ENCODE measurements at regions not wholly inside any gene's neighbourhood (a gene's known extent, or its start where the extent isn't known, plus 50 kb on each side); places are given as distances from the start of the nearest gene placed in this dataset.

- FAIRE-seq = no peak
These were observed 332.4 kb upstream of the MAGEB18 start for GRCh38 chrX:25805744-25806143.

DNA sequence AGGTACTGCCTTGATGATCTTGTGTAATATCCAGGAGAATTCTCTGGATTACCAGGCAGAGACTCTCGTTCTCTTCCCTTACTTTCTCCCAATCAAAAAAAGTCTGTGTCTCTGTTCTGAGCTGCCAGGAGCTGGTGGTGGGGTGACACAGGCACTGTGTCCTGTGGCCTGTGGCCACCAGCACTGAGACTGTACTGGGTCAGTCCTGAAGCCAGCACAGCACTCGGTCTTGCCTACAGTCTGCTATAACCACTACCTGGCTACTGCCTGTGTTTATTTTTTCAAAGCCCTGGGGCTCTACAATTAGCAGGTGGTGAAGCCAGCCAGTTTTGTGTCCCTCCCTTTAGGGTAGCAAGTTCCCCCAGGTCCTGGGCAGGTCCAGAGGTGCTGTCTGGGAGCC, 331.1 kb upstream of the MAGEB18 start:
- no peaks in the 10 kb centered on the region for H3K27me3 ChIP-seq (ENCODE audit: control insufficient read depth in 3 of 3, insufficient read depth in 3 of 3, low read length in 3 of 3)
- H3K9me3 ChIP-seq (ENCODE audit: control insufficient read depth in 2 of 2, insufficient read depth in 1 of 2, low read depth in 1 of 2, low read length in 1 of 2) = peaks cover 0 to 2% of the 10 kb centered on the region in 2 donors
- H3K36me3 ChIP-seq (ENCODE audit: control insufficient read depth in 3 of 3, insufficient read depth in 2 of 3, low read depth in 1 of 3, low read length in 3 of 3) = no peaks in the 10 kb centered on the region
- DNase-seq = no peak
- no peaks in the 10 kb centered on the region for H3K4me1 ChIP-seq (ENCODE audit: control insufficient read depth in 3 of 3, insufficient read depth in 2 of 3, low read depth in 1 of 3, low read length in 2 of 3)
- FAIRE-seq = no peak
- no peak overlapping the region for H3K4me3 ChIP-seq (ENCODE audit: low read depth in 1 of 3, low read length in 3 of 3)
- 40 to 65% (median 47%) methylated on average over 2 of the region's 2 CpGs for WGBS, 3 donors
- H3K27ac ChIP-seq (ENCODE audit: low read depth in 1 of 3, low read length in 2 of 3) = no peak overlapping the region

More at GRCh38 chrX:25805744-25806143, 332.4 kb upstream of the MAGEB18 start:
- H3K27me3 ChIP-seq (ENCODE audit: control insufficient read depth in 3 of 3, insufficient read depth in 3 of 3, low read length in 3 of 3) = no peaks in the 10 kb centered on the region
- H3K36me3 ChIP-seq (ENCODE audit: control insufficient read depth in 3 of 3, insufficient read depth in 2 of 3, low read depth in 1 of 3, low read length in 3 of 3) = no peaks in the 10 kb centered on the region
- 91 to 92% (median 91%) methylated on average over 18 to 22 of the region's 22 CpGs for WGBS, 3 donors
- no peak overlapping the region for H3K4me3 ChIP-seq (ENCODE audit: low read depth in 1 of 3, low read length in 3 of 3)
- no peaks in the 10 kb centered on the region for H3K4me1 ChIP-seq (ENCODE audit: control insufficient read depth in 3 of 3, insufficient read depth in 2 of 3, low read depth in 1 of 3, low read length in 2 of 3)
- H3K27ac ChIP-seq (ENCODE audit: low read depth in 1 of 3, low read length in 2 of 3) = no peak overlapping the region
- peaks cover 0 to 2% of the 10 kb centered on the region in 2 donors for H3K9me3 ChIP-seq (ENCODE audit: control insufficient read depth in 2 of 2, insufficient read depth in 1 of 2, low read depth in 1 of 2, low read length in 1 of 2)
- no peak for DNase-seq

- Histone ChIP-seq H3K4me3 (ENCODE audit: low read depth in 1 of 3, low read length in 3 of 3) (no peak overlapping the region), H3K4me1 (ENCODE audit: control insufficient read depth in 3 of 3, insufficient read depth in 2 of 3, low read depth in 1 of 3, low read length in 2 of 3) (no peaks in the 10 kb centered on the region), H3K36me3 (ENCODE audit: control insufficient read depth in 3 of 3, insufficient read depth in 2 of 3, low read depth in 1 of 3, low read length in 3 of 3) (no peaks in the 10 kb centered on the region), H3K27ac (ENCODE audit: low read depth in 1 of 3, low read length in 2 of 3) (no peak overlapping the region), H3K27me3 (ENCODE audit: control insufficient read depth in 3 of 3, insufficient read depth in 3 of 3, low read length in 3 of 3) (no peaks in the 10 kb centered on the region), H3K9me3 (ENCODE audit: control insufficient read depth in 2 of 2, insufficient read depth in 1 of 2, low read depth in 1 of 2, low read length in 1 of 2) (peaks cover 0 to 2% of the 10 kb centered on the region in 2 donors)
- DNase-seq (no peak), FAIRE-seq (no peak)
- WGBS, 3 donors = 31 to 50% (median 49%) methylated on average over 1 of the region's 1 CpG
These were observed 327.9 kb upstream of the MAGEB18 start for GRCh38 chrX:25810202-25810601.

DNA sequence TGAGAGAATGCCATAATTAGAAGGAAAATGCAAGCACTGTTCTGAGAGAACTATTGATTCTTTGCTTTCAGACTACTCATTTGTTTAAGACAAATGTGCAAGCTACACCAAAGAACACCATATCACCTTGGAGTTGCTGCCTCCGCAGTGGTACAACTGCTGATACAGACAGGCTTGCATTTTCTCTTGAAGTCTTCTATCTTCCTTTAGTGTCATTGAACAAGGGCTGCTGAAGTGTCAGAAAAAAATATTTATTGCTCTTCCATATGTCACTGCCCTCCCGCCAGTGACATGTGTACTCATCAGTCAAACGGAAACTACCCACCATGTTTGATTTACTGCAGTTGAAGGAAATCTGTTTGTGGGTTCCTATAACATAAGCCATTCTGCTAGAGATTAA, 318.3 kb upstream of the MAGEB18 start:
- Histone ChIP-seq H3K4me3 (ENCODE audit: low read depth in 1 of 3, low read length in 3 of 3) (no peak overlapping the region), H3K36me3 (ENCODE audit: control insufficient read depth in 3 of 3, insufficient read depth in 2 of 3, low read depth in 1 of 3, low read length in 3 of 3) (no peaks in the 10 kb centered on the region), H3K27me3 (ENCODE audit: control insufficient read depth in 3 of 3, insufficient read depth in 3 of 3, low read length in 3 of 3) (no peaks in the 10 kb centered on the region), H3K9me3 (ENCODE audit: control insufficient read depth in 2 of 2, insufficient read depth in 1 of 2, low read depth in 1 of 2, low read length in 1 of 2) (no peaks in the 10 kb centered on the region), H3K27ac (ENCODE audit: low read depth in 1 of 3, low read length in 2 of 3) (no peak overlapping the region), H3K4me1 (ENCODE audit: control insufficient read depth in 3 of 3, insufficient read depth in 2 of 3, low read depth in 1 of 3, low read length in 2 of 3) (no peaks in the 10 kb centered on the region)
- FAIRE-seq = no peak
- WGBS, 3 donors = 65 to 67% (median 66%) methylated on average over 3 of the region's 3 CpGs
- no peak for DNase-seq

GRCh38 chrX:25851141-25851540, 287.0 kb upstream of the MAGEB18 start:
- Histone ChIP-seq H3K36me3 (ENCODE audit: control insufficient read depth in 3 of 3, insufficient read depth in 2 of 3, low read depth in 1 of 3, low read length in 3 of 3) (no peaks in the 10 kb centered on the region), H3K4me1 (ENCODE audit: control insufficient read depth in 3 of 3, insufficient read depth in 2 of 3, low read depth in 1 of 3, low read length in 2 of 3) (no peaks in the 10 kb centered on the region), H3K27ac (ENCODE audit: low read depth in 1 of 3, low read length in 2 of 3) (no peak overlapping the region), H3K9me3 (ENCODE audit: control insufficient read depth in 2 of 2, insufficient read depth in 1 of 2, low read depth in 1 of 2, low read length in 1 of 2) (no peaks in the 10 kb centered on the region), H3K4me3 (ENCODE audit: low read depth in 1 of 3, low read length in 3 of 3) (no peak overlapping the region), H3K27me3 (ENCODE audit: control insufficient read depth in 3 of 3, insufficient read depth in 3 of 3, low read length in 3 of 3) (no peaks in the 10 kb centered on the region)
- DNase-seq (no peak), FAIRE-seq (no peak)
- 41 to 58% (median 57%) methylated on average over 3 of the region's 3 CpGs for WGBS, 3 donors

DNA sequence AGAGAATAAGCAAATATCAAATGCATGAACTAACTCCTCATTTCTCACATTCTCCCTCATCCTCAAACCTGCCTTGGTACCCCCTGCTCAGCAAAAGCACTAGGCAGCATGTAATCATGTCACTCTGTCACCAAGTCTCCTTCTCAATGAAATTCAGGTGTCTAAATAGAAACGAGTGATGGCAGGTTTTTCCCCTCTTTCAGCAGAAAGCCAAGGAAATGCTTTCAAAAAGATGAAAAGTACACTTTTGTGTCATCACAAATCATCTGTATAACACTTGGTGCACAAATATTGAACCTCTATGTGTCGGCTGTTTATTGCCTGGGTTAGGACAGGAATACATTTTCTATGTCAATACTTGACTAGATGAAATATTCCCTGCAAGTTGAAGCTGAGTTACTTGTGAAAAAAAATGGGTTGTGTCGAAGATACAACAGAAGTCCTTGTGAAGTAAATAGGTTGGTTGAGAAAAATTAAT, 285.1 kb upstream of the MAGEB18 start:
- Histone ChIP-seq H3K36me3 (ENCODE audit: control insufficient read depth in 3 of 3, insufficient read depth in 2 of 3, low read depth in 1 of 3, low read length in 3 of 3) (no peaks in the 10 kb centered on the region), H3K27ac (ENCODE audit: low read depth in 1 of 3, low read length in 2 of 3) (no peak overlapping the region), H3K27me3 (ENCODE audit: control insufficient read depth in 3 of 3, insufficient read depth in 3 of 3, low read length in 3 of 3) (no peaks in the 10 kb centered on the region), H3K4me1 (ENCODE audit: control insufficient read depth in 3 of 3, insufficient read depth in 2 of 3, low read depth in 1 of 3, low read length in 2 of 3) (no peaks in the 10 kb centered on the region), H3K9me3 (ENCODE audit: control insufficient read depth in 2 of 2, insufficient read depth in 1 of 2, low read depth in 1 of 2, low read length in 1 of 2) (no peaks in the 10 kb centered on the region), H3K4me3 (ENCODE audit: low read depth in 1 of 3, low read length in 3 of 3) (no peak overlapping the region)
- 29 to 45% (median 35%) methylated on average over 3 of the region's 3 CpGs for WGBS, 3 donors
- DNase-seq (no peak), FAIRE-seq (no peak)

DNA sequence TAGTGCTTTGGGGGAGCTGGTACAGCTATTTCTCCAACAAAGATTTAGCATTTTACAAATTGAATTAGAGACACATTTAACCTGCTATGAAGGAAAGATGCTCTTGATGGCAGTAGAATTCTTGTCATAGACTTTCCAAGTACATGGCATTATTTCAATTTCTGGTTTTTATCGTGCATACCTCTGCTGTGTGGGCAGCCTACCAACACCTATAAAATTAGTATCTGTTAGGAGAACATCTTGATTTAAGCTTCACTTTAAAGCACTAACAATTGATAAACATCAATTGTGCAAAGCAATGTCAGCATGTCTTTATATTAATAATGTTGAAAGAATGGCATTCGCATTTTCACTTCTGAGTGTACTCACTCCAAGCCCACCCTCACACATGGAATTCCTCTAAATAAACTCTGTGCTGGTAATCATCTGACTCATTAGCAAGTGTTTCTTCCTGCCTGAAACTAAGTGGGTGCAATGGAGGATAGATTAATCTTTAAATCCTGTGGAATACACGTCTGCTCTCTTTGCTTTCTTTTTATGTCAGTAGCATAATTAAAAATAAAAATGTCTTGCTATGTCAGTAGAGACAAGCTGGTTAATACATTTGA, 279.8 kb upstream of the MAGEB18 start:
- no peak for FAIRE-seq

GRCh38 chrX:25860322-25860721, 277.8 kb upstream of the MAGEB18 start:
- FAIRE-seq (no peak), DNase-seq (no peak)
- Histone ChIP-seq H3K9me3 (ENCODE audit: control insufficient read depth in 2 of 2, insufficient read depth in 1 of 2, low read depth in 1 of 2, low read length in 1 of 2) (no peaks in the 10 kb centered on the region), H3K27me3 (ENCODE audit: control insufficient read depth in 3 of 3, insufficient read depth in 3 of 3, low read length in 3 of 3) (no peaks in the 10 kb centered on the region), H3K4me1 (ENCODE audit: control insufficient read depth in 3 of 3, insufficient read depth in 2 of 3, low read depth in 1 of 3, low read length in 2 of 3) (no peaks in the 10 kb centered on the region), H3K36me3 (ENCODE audit: control insufficient read depth in 3 of 3, insufficient read depth in 2 of 3, low read depth in 1 of 3, low read length in 3 of 3) (no peaks in the 10 kb centered on the region), H3K27ac (ENCODE audit: low read depth in 1 of 3, low read length in 2 of 3) (no peak overlapping the region), H3K4me3 (ENCODE audit: low read depth in 1 of 3, low read length in 3 of 3) (no peak overlapping the region)
- WGBS, 3 donors = 59 to 76% (median 73%) methylated on average over 3 of the region's 3 CpGs

More for the DNA sequence above, 279.8 kb upstream of the MAGEB18 start:
- Histone ChIP-seq H3K27ac (ENCODE audit: low read depth in 1 of 3, low read length in 2 of 3) (no peak overlapping the region), H3K4me1 (ENCODE audit: control insufficient read depth in 3 of 3, insufficient read depth in 2 of 3, low read depth in 1 of 3, low read length in 2 of 3) (no peaks in the 10 kb centered on the region), H3K9me3 (ENCODE audit: control insufficient read depth in 2 of 2, insufficient read depth in 1 of 2, low read depth in 1 of 2, low read length in 1 of 2) (no peaks in the 10 kb centered on the region), H3K36me3 (ENCODE audit: control insufficient read depth in 3 of 3, insufficient read depth in 2 of 3, low read depth in 1 of 3, low read length in 3 of 3) (no peaks in the 10 kb centered on the region), H3K4me3 (ENCODE audit: low read depth in 1 of 3, low read length in 3 of 3) (no peak overlapping the region), H3K27me3 (ENCODE audit: control insufficient read depth in 3 of 3, insufficient read depth in 3 of 3, low read length in 3 of 3) (no peaks in the 10 kb centered on the region)
- DNase-seq = no peak
- WGBS, 3 donors = 40 to 61% (median 40%) methylated on average over 3 of the region's 3 CpGs

GRCh38 chrX:25869761-25870160, 268.4 kb upstream of the MAGEB18 start:
- Histone ChIP-seq H3K36me3 (ENCODE audit: control insufficient read depth in 3 of 3, insufficient read depth in 2 of 3, low read depth in 1 of 3, low read length in 3 of 3) (no peaks in the 10 kb centered on the region), H3K4me1 (ENCODE audit: control insufficient read depth in 3 of 3, insufficient read depth in 2 of 3, low read depth in 1 of 3, low read length in 2 of 3) (no peaks in the 10 kb centered on the region), H3K27ac (ENCODE audit: low read depth in 1 of 3, low read length in 2 of 3) (no peak overlapping the region), H3K9me3 (ENCODE audit: control insufficient read depth in 2 of 2, insufficient read depth in 1 of 2, low read depth in 1 of 2, low read length in 1 of 2) (no peaks in the 10 kb centered on the region), H3K27me3 (ENCODE audit: control insufficient read depth in 3 of 3, insufficient read depth in 3 of 3, low read length in 3 of 3) (no peaks in the 10 kb centered on the region), H3K4me3 (ENCODE audit: low read depth in 1 of 3, low read length in 3 of 3) (no peak overlapping the region)
- FAIRE-seq (no peak), DNase-seq (no peak)
- 27 to 48% (median 41%) methylated on average over 1 of the region's 1 CpG for WGBS, 3 donors

Data from small intestine (tissue), 7 donors.